Smooth muscle cell of the brain vasculature (primary cell): ENCODE measurements at regions not wholly inside any gene's neighbourhood (a gene's known extent, or its start where the extent isn't known, plus 50 kb on each side); places are given as distances from the start of the nearest gene placed in this dataset.

Source experiments
- DNase-seq: peaks from one replicate; pipeline ENCODE4 v3.0.0-alpha.2; 2012; ENCODE audit warnings: low read depth, low spot score

GRCh38 chr3:5428607-5429516 is 241.4 kb downstream of the EDEM1 start:
- DNase-seq = no peak

GRCh38 chr3:5429517-5429890 is 242.0 kb downstream of the EDEM1 start:
- DNase-seq = no peak

GRCh38 chr3:5430701-5431100 is 243.2 kb downstream of the EDEM1 start:
- no peak for DNase-seq

- no peak for DNase-seq
Observed at GRCh38 chr3:5431146-5431545, 243.6 kb downstream of the EDEM1 start.

- DNase-seq = no peak
Observed at GRCh38 chr3:5431811-5432378, 244.4 kb downstream of the EDEM1 start.

- DNase-seq = no peak
Observed at GRCh38 chr3:5437296-5437782, 249.8 kb downstream of the EDEM1 start.

- no peak for DNase-seq
Observed at GRCh38 chr3:5437783-5438323, 250.3 kb downstream of the EDEM1 start.

- DNase-seq = no peak
Observed at GRCh38 chr3:5441401-5441800, 253.9 kb downstream of the EDEM1 start.

- DNase-seq = no peak
Observed at GRCh38 chr3:5442106-5442785, 254.7 kb downstream of the EDEM1 start.

GRCh38 chr3:5442786-5443138 is 255.3 kb downstream of the EDEM1 start:
- DNase-seq = no peak

GRCh38 chr3:5444253-5444652 is 256.7 kb downstream of the EDEM1 start:
- no peak for DNase-seq

- no peak for DNase-seq
Observed at GRCh38 chr3:5445676-5446201, 258.2 kb downstream of the EDEM1 start.

GRCh38 chr3:5448246-5448645 is 260.7 kb downstream of the EDEM1 start:
- DNase-seq = no peak

- DNase-seq = no peak
Observed at GRCh38 chr3:5448816-5449215, 261.3 kb downstream of the EDEM1 start.

- DNase-seq = no peak
Observed at GRCh38 chr3:5456199-5456598, 268.7 kb downstream of the EDEM1 start.

- no peak for DNase-seq
Observed at GRCh38 chr3:5458526-5458925, 271.0 kb downstream of the EDEM1 start.

- DNase-seq = no peak
Observed at GRCh38 chr3:5462086-5462485, 274.6 kb downstream of the EDEM1 start.

GRCh38 chr3:5463991-5464390 is 276.5 kb downstream of the EDEM1 start:
- DNase-seq = no peak

GRCh38 chr3:5464649-5465048 is 277.1 kb downstream of the EDEM1 start:
- DNase-seq = no peak

GRCh38 chr3:5465183-5465582 is 277.7 kb downstream of the EDEM1 start:
- DNase-seq = no peak

- no peak for DNase-seq
Observed at GRCh38 chr3:5466065-5466464, 278.6 kb downstream of the EDEM1 start.

- DNase-seq = no peak
Observed at GRCh38 chr3:5466717-5467116, 279.2 kb downstream of the EDEM1 start.
